SK-N-SH (cell line): ENCODE measurements at regions not wholly inside any gene's neighbourhood (a gene's known extent, or its start where the extent isn't known, plus 50 kb on each side); places are given as distances from the start of the nearest gene placed in this dataset.

ENCODE experiments used
- CHD2 ChIP-seq: fragments of 150-350 bp; IDR thresholded peaks from 2 replicates; pipeline ENCODE4 v1.6.1; 2018; ENCODE audit warnings: low read length; ENCODE audit not compliant: partially characterized antibody
- CTCF ChIP-seq: fragments of 200-600 bp; sonication (generic); IDR thresholded peaks from 2 replicates; pipeline ENCODE4 v1.6.1; 2017; ENCODE audit warnings: antibody characterized with exemption, mild to moderate bottlenecking, moderate library complexity
- FOXM1 ChIP-seq: IDR thresholded peaks from 2 replicates; pipeline ENCODE4 v1.4.0; 2012; ENCODE audit warnings: low read depth, mild to moderate bottlenecking
- JUND ChIP-seq: IDR thresholded peaks from 2 replicates; pipeline ENCODE4 v1.4.0; 2012
- RAD21 ChIP-seq: IDR thresholded peaks from 2 replicates; pipeline ENCODE4 v1.6.1; 2012; ENCODE audit warnings: mild to moderate bottlenecking, low read length
- RXRA ChIP-seq: IDR thresholded peaks from 2 replicates; pipeline ENCODE4 v1.4.0; 2012; ENCODE audit warnings: low read depth, mild to moderate bottlenecking, borderline replicate concordance
- TAF1 ChIP-seq: IDR thresholded peaks from 2 replicates; pipeline ENCODE4 v1.6.1; 2012; ENCODE audit warnings: low read depth, mild to moderate bottlenecking, low read length, moderate library complexity, borderline replicate concordance
- TF ChIP-seq, protein P1 (sequence below): fragments of 150-350 bp; IDR thresholded peaks from 2 replicates; pipeline ENCODE4 v1.6.1; 2017; ENCODE audit warnings: antibody characterized with exemption, low read length, low read depth, borderline replicate concordance

DNA sequence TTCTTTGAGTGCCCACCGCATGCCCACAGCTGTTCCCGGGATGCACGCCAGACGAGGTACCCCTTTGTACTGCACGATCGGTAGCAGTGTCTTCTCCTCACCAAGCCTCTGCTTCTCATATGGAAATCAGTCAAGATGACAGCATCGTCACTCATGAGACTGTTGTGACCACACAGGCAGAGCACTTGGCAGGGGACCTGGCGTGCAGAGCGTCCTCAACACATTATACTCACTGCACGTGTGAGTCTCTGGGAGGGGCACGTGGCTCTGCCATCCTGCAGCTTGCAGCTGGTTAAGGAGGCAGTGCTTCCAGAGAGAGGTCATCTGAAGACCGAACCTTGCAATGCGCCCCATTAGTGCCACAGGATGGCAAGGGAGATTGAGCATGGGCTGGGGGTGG is 266.8 kb downstream of the NPHP4 start:
- no peak for TF ChIP-seq CTCF
- TF ChIP-seq RAD21, result no peak
- no peak for TF ChIP-seq RXRA
- TF ChIP-seq, protein P1, sequence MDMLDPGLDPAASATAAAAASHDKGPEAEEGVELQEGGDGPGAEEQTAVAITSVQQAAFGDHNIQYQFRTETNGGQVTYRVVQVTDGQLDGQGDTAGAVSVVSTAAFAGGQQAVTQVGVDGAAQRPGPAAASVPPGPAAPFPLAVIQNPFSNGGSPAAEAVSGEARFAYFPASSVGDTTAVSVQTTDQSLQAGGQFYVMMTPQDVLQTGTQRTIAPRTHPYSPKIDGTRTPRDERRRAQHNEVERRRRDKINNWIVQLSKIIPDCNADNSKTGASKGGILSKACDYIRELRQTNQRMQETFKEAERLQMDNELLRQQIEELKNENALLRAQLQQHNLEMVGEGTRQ, result no peak
- no peak for TF ChIP-seq TAF1
- no peak for TF ChIP-seq CHD2
- TF ChIP-seq FOXM1, result no peak
- TF ChIP-seq JUND, result no peak
